ENCODE measurements at regions not wholly inside any gene's neighbourhood (a gene's known extent, or its start where the extent isn't known, plus 50 kb on each side); places are given as distances from the start of the nearest gene placed in this dataset.

DNA sequence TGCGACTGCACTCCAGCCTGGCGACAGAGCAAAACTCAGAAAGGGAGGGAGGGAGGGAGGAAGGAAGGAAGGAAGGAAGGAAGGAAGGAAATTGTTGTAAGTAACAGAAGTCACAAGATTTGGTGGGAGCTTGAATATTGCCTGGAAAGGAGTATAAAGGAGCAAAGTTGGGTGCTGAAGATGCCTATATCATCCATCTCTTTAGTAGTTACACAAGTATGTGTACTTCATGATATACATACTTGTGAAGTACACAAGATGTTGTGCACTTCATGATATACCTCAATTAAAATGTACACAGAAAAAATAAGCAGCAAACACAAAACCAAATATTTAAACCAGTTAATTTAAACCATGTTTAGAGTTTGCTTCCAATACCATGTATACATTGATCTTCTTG, 1223.8 kb downstream of the SORCS3 start:
- Histone ChIP-seq H2AFZ (ENCODE audit: control insufficient read depth, low read length) (no peak overlapping the region), H3K9ac (ENCODE audit: control insufficient read depth, extremely low read depth, insufficient read depth, low read length) (no peak overlapping the region), H3K79me2 (ENCODE audit: control insufficient read depth, insufficient read depth, low read length) (no peaks in the 10 kb centered on the region), H3K9me3 (ENCODE audit: control insufficient read depth, low read depth, low read length) (no peaks in the 10 kb centered on the region), H3K27ac (ENCODE audit: control insufficient read depth, insufficient read depth, low read length) (no peak overlapping the region), H4K20me1 (ENCODE audit: control insufficient read depth, extremely low read depth, insufficient read depth, low read length) (no peaks in the 10 kb centered on the region), H3K9me1 (ENCODE audit: control insufficient read depth, extremely low read depth, insufficient read depth, low read length) (no peaks in the 10 kb centered on the region), H3K4me2 (ENCODE audit: control insufficient read depth, extremely low read depth, insufficient read depth, low read depth, low read length) (no peak overlapping the region), H3K4me3 (ENCODE audit: control insufficient read depth in 2 of 3, extremely low read depth in 1 of 3, insufficient read depth in 2 of 3, low read depth in 1 of 3, low read length in 3 of 3) (no peak overlapping the region), H3K4me1 (ENCODE audit: control insufficient read depth, extremely low read depth, insufficient read depth, low read length) (no peaks in the 10 kb centered on the region), H3K36me3 (ENCODE audit: control insufficient read depth in 2 of 2, extremely low read depth in 1 of 2, insufficient read depth in 2 of 2, low read length in 2 of 2) (no peaks in the 10 kb centered on the region), H3K27me3 (ENCODE audit: control insufficient read depth, extremely low read depth, insufficient read depth, low read length) (no peaks in the 10 kb centered on the region)
- DNase-seq (ENCODE audit: low read depth, low spot score), result no peak
- dilution Hi-C loops (cut with MboI; ENCODE audit: extremely low pct_ligation_motif_present, low sequenced_read_pairs), result no loop called here
- FAIRE-seq, result no peak
- TF ChIP-seq, protein P1, sequence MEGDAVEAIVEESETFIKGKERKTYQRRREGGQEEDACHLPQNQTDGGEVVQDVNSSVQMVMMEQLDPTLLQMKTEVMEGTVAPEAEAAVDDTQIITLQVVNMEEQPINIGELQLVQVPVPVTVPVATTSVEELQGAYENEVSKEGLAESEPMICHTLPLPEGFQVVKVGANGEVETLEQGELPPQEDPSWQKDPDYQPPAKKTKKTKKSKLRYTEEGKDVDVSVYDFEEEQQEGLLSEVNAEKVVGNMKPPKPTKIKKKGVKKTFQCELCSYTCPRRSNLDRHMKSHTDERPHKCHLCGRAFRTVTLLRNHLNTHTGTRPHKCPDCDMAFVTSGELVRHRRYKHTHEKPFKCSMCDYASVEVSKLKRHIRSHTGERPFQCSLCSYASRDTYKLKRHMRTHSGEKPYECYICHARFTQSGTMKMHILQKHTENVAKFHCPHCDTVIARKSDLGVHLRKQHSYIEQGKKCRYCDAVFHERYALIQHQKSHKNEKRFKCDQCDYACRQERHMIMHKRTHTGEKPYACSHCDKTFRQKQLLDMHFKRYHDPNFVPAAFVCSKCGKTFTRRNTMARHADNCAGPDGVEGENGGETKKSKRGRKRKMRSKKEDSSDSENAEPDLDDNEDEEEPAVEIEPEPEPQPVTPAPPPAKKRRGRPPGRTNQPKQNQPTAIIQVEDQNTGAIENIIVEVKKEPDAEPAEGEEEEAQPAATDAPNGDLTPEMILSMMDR (optimal IDR thresholded peaks at IDR 0.05 in 1 of 3, IDR thresholded peaks at IDR 0.05 in 1 of 3, conservative IDR thresholded peaks at IDR 0.05 in 1 of 3; ENCODE audit: extremely low read depth in 1 of 3, insufficient read depth in 2 of 3, low read length in 3 of 3), result no peak
- no peak for TF ChIP-seq EZH2 (IDR thresholded peaks at IDR 0.05; ENCODE audit: low read length)

DNA sequence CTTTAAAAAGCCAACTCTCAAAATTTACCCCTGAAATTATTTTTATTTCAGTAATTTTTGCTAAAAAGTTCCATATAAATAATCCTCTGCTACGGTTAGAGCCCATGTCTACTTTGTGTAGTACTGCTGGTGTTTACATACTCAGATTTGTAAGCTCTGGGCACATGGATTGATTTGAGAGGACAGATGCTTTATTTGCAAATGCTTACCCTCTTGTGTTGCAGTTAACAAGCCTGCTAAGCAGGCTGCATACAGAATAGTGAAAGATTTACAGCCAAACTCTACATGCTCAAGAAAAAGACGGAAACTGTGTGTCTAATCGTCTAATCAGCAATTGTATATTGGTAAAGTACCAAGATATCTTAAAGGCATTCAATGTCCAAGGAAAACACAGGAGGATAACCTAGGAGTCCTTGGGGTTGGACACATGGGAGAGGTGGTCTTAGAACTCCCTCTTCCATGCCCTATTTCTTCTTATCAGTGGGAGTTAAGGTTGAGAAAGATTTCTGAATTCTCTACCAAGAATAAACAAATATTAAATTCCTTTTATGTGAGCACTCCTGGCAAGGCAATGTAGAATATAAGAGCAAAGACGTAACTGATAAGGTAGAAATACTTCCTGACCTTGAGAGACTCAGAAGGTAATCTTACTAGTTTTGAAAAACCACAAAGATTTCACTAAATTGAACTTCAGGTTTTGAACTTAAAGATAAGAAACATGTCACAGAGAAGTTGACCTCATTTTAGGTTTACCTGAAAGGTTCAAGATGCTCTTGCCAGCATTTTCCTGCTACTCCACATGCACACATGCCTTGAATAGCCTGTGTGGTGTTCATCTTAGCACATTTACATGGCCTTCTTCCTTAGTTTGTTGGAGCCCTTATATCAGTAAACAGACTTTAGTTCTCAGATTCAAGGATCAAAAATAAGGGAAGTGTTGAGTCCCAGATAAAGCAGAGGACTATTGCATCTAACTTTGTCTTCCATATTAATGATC, 1216.5 kb downstream of the SORCS3 start:
- Histone ChIP-seq H4K20me1 (ENCODE audit: control insufficient read depth, extremely low read depth, insufficient read depth, low read length) (no peaks in the 10 kb centered on the region), H3K36me3 (ENCODE audit: control insufficient read depth in 2 of 2, extremely low read depth in 1 of 2, insufficient read depth in 2 of 2, low read length in 2 of 2) (no peaks in the 10 kb centered on the region), H3K4me2 (ENCODE audit: control insufficient read depth, extremely low read depth, insufficient read depth, low read depth, low read length) (no peak overlapping the region), H3K27ac (ENCODE audit: control insufficient read depth, insufficient read depth, low read length) (no peak overlapping the region), H3K4me3 (ENCODE audit: control insufficient read depth in 2 of 3, extremely low read depth in 1 of 3, insufficient read depth in 2 of 3, low read depth in 1 of 3, low read length in 3 of 3) (no peak overlapping the region), H3K4me1 (ENCODE audit: control insufficient read depth, extremely low read depth, insufficient read depth, low read length) (no peaks in the 10 kb centered on the region), H3K9me1 (ENCODE audit: control insufficient read depth, extremely low read depth, insufficient read depth, low read length) (no peaks in the 10 kb centered on the region), H3K9ac (ENCODE audit: control insufficient read depth, extremely low read depth, insufficient read depth, low read length) (no peak overlapping the region), H3K27me3 (ENCODE audit: control insufficient read depth, extremely low read depth, insufficient read depth, low read length) (no peaks in the 10 kb centered on the region), H3K79me2 (ENCODE audit: control insufficient read depth, insufficient read depth, low read length) (no peaks in the 10 kb centered on the region), H2AFZ (ENCODE audit: control insufficient read depth, low read length) (no peak overlapping the region), H3K9me3 (ENCODE audit: control insufficient read depth, low read depth, low read length) (no peaks in the 10 kb centered on the region)
- no peak for TF ChIP-seq EZH2 (IDR thresholded peaks at IDR 0.05; ENCODE audit: low read length)
- TF ChIP-seq, protein P1 (optimal IDR thresholded peaks at IDR 0.05 in 1 of 3, IDR thresholded peaks at IDR 0.05 in 1 of 3, conservative IDR thresholded peaks at IDR 0.05 in 1 of 3; ENCODE audit: extremely low read depth in 1 of 3, insufficient read depth in 2 of 3, low read length in 3 of 3), result no peak
- dilution Hi-C loops (cut with MboI; ENCODE audit: extremely low pct_ligation_motif_present, low sequenced_read_pairs), result no loop called here
- DNase-seq (ENCODE audit: low read depth, low spot score) (no peak), FAIRE-seq (no peak)

Data from keratinocyte (primary cell).